GM18873 (cell line): ENCODE measurements at regions not wholly inside any gene's neighbourhood (a gene's known extent, or its start where the extent isn't known, plus 50 kb on each side); places are given as distances from the start of the nearest gene placed in this dataset.
"Not testable (repeated sequence)": the region's sequence is repeated elsewhere in the genome, so short reads cannot be mapped to it uniquely, and the experiment has no call there.

Experiments
- ATAC-seq: cut with Tn5 transposase; IDR thresholded peaks from one replicate; pipeline ENCODE4 v1.9.1; 2021; ENCODE audit warnings: mild to moderate bottlenecking, moderate library complexity, moderate number of reproducible peaks; ENCODE audit not compliant: unreplicated experiment, low FRiP score

GRCh38 chr3:118226206-118226605 is 808.4 kb downstream of the IGSF11 start:
- ATAC-seq: no peak

- ATAC-seq: no peak
These were observed 807.5 kb downstream of the IGSF11 start for GRCh38 chr3:118227191-118227590.

- no peak for ATAC-seq
These were observed 806.5 kb downstream of the IGSF11 start for GRCh38 chr3:118228151-118228550.

- no peak for ATAC-seq
These were observed 805.5 kb downstream of the IGSF11 start for GRCh38 chr3:118229196-118229595.

- ATAC-seq: no peak
These were observed 803.1 kb downstream of the IGSF11 start for GRCh38 chr3:118231578-118231977.

GRCh38 chr3:118239253-118239652 is 795.4 kb downstream of the IGSF11 start:
- no peak for ATAC-seq

GRCh38 chr3:118244761-118245160 is 789.9 kb downstream of the IGSF11 start:
- ATAC-seq: no peak

GRCh38 chr3:118245312-118245711 is 789.3 kb downstream of the IGSF11 start:
- no peak for ATAC-seq

GRCh38 chr3:118258850-118259249 is 775.8 kb downstream of the IGSF11 start:
- ATAC-seq: not testable (repeated sequence)

- ATAC-seq: no peak
These were observed 771.7 kb downstream of the IGSF11 start for GRCh38 chr3:118262800-118263402.

- no peak for ATAC-seq
These were observed 767.1 kb downstream of the IGSF11 start for GRCh38 chr3:118267588-118267987.

- no peak for ATAC-seq
These were observed 765.0 kb downstream of the IGSF11 start for GRCh38 chr3:118269537-118270125.

- ATAC-seq: no peak
These were observed 761.7 kb downstream of the IGSF11 start for GRCh38 chr3:118272991-118273390.

GRCh38 chr3:118277814-118278213 is 756.8 kb downstream of the IGSF11 start:
- no peak for ATAC-seq

- ATAC-seq: no peak
These were observed 741.8 kb downstream of the IGSF11 start for GRCh38 chr3:118292841-118293240.

- ATAC-seq: no peak
These were observed 736.5 kb downstream of the IGSF11 start for GRCh38 chr3:118298133-118298532.

- ATAC-seq: no peak
These were observed 730.1 kb downstream of the IGSF11 start for GRCh38 chr3:118304557-118304956.

- ATAC-seq: no peak
These were observed 701.9 kb downstream of the IGSF11 start for GRCh38 chr3:118332699-118333098.

- ATAC-seq: no peak
These were observed 697.0 kb downstream of the IGSF11 start for GRCh38 chr3:118337649-118338048.

- no peak for ATAC-seq
These were observed 687.1 kb downstream of the IGSF11 start for GRCh38 chr3:118347396-118348168.

GRCh38 chr3:118348169-118348557 is 686.5 kb downstream of the IGSF11 start:
- ATAC-seq: no peak

GRCh38 chr3:118354556-118354955 is 680.1 kb downstream of the IGSF11 start:
- no peak for ATAC-seq
